ENCODE measurements at regions not wholly inside any gene's neighbourhood (a gene's known extent, or its start where the extent isn't known, plus 50 kb on each side); places are given as distances from the start of the nearest gene placed in this dataset.

DNA sequence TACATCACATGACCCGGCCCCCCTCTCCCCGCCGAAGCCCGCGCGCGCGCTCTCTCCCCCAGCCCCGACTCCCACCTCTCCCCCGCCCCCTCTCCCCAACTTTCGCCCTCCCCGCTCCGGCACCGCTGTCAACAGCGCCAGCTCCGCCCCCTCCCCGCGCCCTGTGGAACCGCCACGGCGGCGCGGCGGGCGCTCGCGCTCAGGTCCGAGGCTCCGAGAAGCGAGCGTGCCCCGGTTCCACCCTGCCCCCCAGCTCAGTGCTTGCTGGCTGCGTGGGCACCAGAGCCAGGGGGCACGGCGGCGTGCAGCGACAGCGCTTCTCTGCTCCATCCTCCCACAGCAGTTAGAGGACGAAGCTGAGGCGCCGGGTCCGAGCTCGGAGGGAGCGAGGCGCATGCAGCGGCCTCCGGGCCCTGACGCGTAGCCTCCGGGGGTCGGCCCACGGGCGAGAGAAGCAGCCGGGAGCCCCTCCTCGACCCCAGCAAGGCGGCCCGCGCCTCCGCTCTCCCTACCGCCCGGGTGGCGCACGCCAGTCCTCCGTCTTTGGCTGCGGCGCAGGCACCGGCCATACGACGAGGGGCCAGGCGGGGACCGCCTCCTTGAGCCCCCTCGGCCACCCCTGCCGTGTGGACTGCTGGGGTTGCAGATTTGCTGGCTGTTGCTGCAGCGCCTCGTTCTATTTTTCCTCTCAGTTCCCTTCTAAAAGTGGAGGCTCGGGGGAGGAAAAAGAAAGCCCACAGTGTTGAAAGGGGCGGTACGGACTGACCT, 109.5 kb downstream of the KCNRG start (continued):
- TF ChIP-seq ZNF48 (tag by site-specific recombination; IDR thresholded peaks at IDR 0.05) (no peak), ZNF324 (tag by site-specific recombination; IDR thresholded peaks at IDR 0.05) (no peak), HOXA7 (CRISPR knock-in tag; IDR thresholded peaks at IDR 0.05; ENCODE audit: borderline replicate concordance) (no peak), KLF9 (tag by site-specific recombination; IDR thresholded peaks at IDR 0.05; ENCODE audit: low read depth) (peak; percentile 14), WT1 (tag by site-specific recombination; IDR thresholded peaks at IDR 0.05) (no peak), ZNF433 (tag by site-specific recombination; IDR thresholded peaks at IDR 0.05; ENCODE audit: low read depth) (no peak), GLIS1 (tag by site-specific recombination; IDR thresholded peaks at IDR 0.05) (no peak), ZSCAN30 (tag by site-specific recombination; IDR thresholded peaks at IDR 0.05) (peak; percentile 48), ZXDB (tag by site-specific recombination; IDR thresholded peaks at IDR 0.05) (0 out of 2 replicates have a peak, but pooled peaks have one; percentile 10), ZNF621 (tag by site-specific recombination; IDR thresholded peaks at IDR 0.05) (no peak), ZNF670 (tag by site-specific recombination; IDR thresholded peaks at IDR 0.05; ENCODE audit: low read depth) (no peak), KLF1 (tag by site-specific recombination; IDR thresholded peaks at IDR 0.05) (no peak), ZNF501 (tag by site-specific recombination; IDR thresholded peaks at IDR 0.05) (peak; percentile 80; the same call in 1 of the 2 replicates), GLIS2 (tag by site-specific recombination; IDR thresholded peaks at IDR 0.05) (peak; percentile 94), ZNF423 (tag by site-specific recombination; IDR thresholded peaks at IDR 0.05) (peak; percentile 18; the same call in 1 of the 2 replicates), ZNF146 (tag by site-specific recombination; IDR thresholded peaks at IDR 0.05) (0 out of 2 replicates have a peak, but pooled peaks have one; percentile 9), ZNF561 (tag by site-specific recombination; IDR thresholded peaks at IDR 0.05; ENCODE audit: borderline replicate concordance) (0 out of 2 replicates have a peak, but pooled peaks have one; percentile 27), OSR2 (tag by site-specific recombination; IDR thresholded peaks at IDR 0.05) (0 out of 2 replicates have a peak, but pooled peaks have one; percentile 4), ZNF555 (tag by site-specific recombination; conservative IDR thresholded peaks at IDR 0.05) (no peak)
- TF ChIP-seq, protein P1, sequence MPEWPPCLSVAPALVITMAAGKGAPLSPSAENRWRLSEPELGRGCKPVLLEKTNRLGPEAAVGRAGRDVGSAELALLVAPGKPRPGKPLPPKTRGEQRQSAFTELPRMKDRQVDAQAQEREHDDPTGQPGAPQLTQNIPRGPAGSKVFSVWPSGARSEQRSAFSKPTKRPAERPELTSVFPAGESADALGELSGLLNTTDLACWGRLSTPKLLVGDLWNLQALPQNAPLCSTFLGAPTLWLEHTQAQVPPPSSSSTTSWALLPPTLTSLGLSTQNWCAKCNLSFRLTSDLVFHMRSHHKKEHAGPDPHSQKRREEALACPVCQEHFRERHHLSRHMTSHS (tag by site-specific recombination; IDR thresholded peaks at IDR 0.05): no peak
- TF ChIP-seq, protein P2, sequence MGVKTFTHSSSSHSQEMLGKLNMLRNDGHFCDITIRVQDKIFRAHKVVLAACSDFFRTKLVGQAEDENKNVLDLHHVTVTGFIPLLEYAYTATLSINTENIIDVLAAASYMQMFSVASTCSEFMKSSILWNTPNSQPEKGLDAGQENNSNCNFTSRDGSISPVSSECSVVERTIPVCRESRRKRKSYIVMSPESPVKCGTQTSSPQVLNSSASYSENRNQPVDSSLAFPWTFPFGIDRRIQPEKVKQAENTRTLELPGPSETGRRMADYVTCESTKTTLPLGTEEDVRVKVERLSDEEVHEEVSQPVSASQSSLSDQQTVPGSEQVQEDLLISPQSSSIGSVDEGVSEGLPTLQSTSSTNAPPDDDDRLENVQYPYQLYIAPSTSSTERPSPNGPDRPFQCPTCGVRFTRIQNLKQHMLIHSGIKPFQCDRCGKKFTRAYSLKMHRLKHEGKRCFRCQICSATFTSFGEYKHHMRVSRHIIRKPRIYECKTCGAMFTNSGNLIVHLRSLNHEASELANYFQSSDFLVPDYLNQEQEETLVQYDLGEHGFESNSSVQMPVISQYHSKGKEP (tag by site-specific recombination; IDR thresholded peaks at IDR 0.05): peak; percentile 61; the same call in 1 of the 2 replicates
- TF ChIP-seq, protein P3, sequence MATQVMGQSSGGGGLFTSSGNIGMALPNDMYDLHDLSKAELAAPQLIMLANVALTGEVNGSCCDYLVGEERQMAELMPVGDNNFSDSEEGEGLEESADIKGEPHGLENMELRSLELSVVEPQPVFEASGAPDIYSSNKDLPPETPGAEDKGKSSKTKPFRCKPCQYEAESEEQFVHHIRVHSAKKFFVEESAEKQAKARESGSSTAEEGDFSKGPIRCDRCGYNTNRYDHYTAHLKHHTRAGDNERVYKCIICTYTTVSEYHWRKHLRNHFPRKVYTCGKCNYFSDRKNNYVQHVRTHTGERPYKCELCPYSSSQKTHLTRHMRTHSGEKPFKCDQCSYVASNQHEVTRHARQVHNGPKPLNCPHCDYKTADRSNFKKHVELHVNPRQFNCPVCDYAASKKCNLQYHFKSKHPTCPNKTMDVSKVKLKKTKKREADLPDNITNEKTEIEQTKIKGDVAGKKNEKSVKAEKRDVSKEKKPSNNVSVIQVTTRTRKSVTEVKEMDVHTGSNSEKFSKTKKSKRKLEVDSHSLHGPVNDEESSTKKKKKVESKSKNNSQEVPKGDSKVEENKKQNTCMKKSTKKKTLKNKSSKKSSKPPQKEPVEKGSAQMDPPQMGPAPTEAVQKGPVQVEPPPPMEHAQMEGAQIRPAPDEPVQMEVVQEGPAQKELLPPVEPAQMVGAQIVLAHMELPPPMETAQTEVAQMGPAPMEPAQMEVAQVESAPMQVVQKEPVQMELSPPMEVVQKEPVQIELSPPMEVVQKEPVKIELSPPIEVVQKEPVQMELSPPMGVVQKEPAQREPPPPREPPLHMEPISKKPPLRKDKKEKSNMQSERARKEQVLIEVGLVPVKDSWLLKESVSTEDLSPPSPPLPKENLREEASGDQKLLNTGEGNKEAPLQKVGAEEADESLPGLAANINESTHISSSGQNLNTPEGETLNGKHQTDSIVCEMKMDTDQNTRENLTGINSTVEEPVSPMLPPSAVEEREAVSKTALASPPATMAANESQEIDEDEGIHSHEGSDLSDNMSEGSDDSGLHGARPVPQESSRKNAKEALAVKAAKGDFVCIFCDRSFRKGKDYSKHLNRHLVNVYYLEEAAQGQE (tag by site-specific recombination; IDR thresholded peaks at IDR 0.05): 0 out of 2 replicates have a peak, but pooled peaks have one; percentile 21
- TF ChIP-seq, protein P4, sequence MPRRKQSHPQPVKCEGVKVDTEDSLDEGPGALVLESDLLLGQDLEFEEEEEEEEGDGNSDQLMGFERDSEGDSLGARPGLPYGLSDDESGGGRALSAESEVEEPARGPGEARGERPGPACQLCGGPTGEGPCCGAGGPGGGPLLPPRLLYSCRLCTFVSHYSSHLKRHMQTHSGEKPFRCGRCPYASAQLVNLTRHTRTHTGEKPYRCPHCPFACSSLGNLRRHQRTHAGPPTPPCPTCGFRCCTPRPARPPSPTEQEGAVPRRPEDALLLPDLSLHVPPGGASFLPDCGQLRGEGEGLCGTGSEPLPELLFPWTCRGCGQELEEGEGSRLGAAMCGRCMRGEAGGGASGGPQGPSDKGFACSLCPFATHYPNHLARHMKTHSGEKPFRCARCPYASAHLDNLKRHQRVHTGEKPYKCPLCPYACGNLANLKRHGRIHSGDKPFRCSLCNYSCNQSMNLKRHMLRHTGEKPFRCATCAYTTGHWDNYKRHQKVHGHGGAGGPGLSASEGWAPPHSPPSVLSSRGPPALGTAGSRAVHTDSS (tag by site-specific recombination; IDR thresholded peaks at IDR 0.05): peak; percentile 45; the same call in 1 of the 2 replicates
- TF ChIP-seq, protein P5, sequence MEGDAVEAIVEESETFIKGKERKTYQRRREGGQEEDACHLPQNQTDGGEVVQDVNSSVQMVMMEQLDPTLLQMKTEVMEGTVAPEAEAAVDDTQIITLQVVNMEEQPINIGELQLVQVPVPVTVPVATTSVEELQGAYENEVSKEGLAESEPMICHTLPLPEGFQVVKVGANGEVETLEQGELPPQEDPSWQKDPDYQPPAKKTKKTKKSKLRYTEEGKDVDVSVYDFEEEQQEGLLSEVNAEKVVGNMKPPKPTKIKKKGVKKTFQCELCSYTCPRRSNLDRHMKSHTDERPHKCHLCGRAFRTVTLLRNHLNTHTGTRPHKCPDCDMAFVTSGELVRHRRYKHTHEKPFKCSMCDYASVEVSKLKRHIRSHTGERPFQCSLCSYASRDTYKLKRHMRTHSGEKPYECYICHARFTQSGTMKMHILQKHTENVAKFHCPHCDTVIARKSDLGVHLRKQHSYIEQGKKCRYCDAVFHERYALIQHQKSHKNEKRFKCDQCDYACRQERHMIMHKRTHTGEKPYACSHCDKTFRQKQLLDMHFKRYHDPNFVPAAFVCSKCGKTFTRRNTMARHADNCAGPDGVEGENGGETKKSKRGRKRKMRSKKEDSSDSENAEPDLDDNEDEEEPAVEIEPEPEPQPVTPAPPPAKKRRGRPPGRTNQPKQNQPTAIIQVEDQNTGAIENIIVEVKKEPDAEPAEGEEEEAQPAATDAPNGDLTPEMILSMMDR (tag by site-specific recombination; IDR thresholded peaks at IDR 0.05): no peak
- TF ChIP-seq, protein P6, sequence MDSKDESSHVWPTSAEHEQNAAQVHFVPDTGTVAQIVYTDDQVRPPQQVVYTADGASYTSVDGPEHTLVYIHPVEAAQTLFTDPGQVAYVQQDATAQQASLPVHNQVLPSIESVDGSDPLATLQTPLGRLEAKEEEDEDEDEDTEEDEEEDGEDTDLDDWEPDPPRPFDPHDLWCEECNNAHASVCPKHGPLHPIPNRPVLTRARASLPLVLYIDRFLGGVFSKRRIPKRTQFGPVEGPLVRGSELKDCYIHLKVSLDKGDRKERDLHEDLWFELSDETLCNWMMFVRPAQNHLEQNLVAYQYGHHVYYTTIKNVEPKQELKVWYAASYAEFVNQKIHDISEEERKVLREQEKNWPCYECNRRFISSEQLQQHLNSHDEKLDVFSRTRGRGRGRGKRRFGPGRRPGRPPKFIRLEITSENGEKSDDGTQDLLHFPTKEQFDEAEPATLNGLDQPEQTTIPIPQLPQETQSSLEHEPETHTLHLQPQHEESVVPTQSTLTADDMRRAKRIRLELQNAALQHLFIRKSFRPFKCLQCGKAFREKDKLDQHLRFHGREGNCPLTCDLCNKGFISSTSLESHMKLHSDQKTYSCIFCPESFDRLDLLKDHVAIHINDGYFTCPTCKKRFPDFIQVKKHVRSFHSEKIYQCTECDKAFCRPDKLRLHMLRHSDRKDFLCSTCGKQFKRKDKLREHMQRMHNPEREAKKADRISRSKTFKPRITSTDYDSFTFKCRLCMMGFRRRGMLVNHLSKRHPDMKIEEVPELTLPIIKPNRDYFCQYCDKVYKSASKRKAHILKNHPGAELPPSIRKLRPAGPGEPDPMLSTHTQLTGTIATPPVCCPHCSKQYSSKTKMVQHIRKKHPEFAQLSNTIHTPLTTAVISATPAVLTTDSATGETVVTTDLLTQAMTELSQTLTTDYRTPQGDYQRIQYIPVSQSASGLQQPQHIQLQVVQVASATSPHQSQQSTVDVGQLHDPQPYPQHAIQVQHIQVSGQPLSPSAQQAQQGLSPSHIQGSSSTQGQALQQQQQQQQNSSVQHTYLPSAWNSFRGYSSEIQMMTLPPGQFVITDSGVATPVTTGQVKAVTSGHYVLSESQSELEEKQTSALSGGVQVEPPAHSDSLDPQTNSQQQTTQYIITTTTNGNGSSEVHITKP (tag by site-specific recombination; IDR thresholded peaks at IDR 0.05): no peak; the same call in 1 of the 2 replicates
- TF ChIP-seq, protein P7, sequence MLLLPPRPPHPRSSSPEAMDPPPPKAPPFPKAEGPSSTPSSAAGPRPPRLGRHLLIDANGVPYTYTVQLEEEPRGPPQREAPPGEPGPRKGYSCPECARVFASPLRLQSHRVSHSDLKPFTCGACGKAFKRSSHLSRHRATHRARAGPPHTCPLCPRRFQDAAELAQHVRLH (tag by site-specific recombination; IDR thresholded peaks at IDR 0.05): no peak

All from HEK293 (cell line).